Esophagus (tissue), 2 donors: ENCODE measurements at regions not wholly inside any gene's neighbourhood (a gene's known extent, or its start where the extent isn't known, plus 50 kb on each side); places are given as distances from the start of the nearest gene placed in this dataset.

Experiments
- H3K27ac ChIP-seq, 2 donors: one replicate each; pipeline ENCODE4 v1.5.1; 2013; ENCODE audit warnings: low read depth in 2 of 2, mild to moderate bottlenecking in 2 of 2, inconsistent platforms in 1 of 2, low read length in 1 of 2, moderate library complexity in 1 of 2
- H3K27me3 ChIP-seq, 2 donors: one replicate each; pipeline ENCODE4 v1.6.1; 2013; ENCODE audit warnings: low read length in 2 of 2, control low read depth in 1 of 2, mild to moderate bottlenecking in 1 of 2; ENCODE audit not compliant: insufficient read depth in 2 of 2, control insufficient read depth in 1 of 2
- H3K36me3 ChIP-seq, 2 donors: one replicate each; pipeline ENCODE4 v1.6.1; 2013; ENCODE audit warnings: low read length in 1 of 2; ENCODE audit not compliant: control insufficient read depth in 2 of 2, insufficient read depth in 2 of 2
- H3K4me1 ChIP-seq, 2 donors: one replicate each; pipeline ENCODE4 v1.6.1; 2013; ENCODE audit warnings: low read length in 1 of 2; ENCODE audit not compliant: control insufficient read depth in 2 of 2, insufficient read depth in 2 of 2
- H3K4me3 ChIP-seq, 2 donors: one replicate each; pipeline ENCODE4 v1.5.1; 2013; ENCODE audit warnings: low read length in 2 of 2, mild to moderate bottlenecking in 2 of 2, low read depth in 1 of 2, moderate library complexity in 1 of 2
- H3K9me3 ChIP-seq, 2 donors: one replicate each; pipeline ENCODE4 v1.6.1; 2013; ENCODE audit warnings: mild to moderate bottlenecking in 2 of 2, low read depth in 1 of 2, low read length in 1 of 2, moderate library complexity in 1 of 2; ENCODE audit not compliant: control insufficient read depth in 2 of 2, insufficient read depth in 1 of 2
- WGBS, 2 donors: extraction: QIAGEN DNeasy Blood & Tissue Kit; methylation state at CpG; one replicate each; pipeline ENCODE4 v1.1.7; 2013; 5-methylcytosine and 5-hydroxymethylcytosine counted together
- donor health status: healthy with polysubstance abuse.
- donor health status: Bipolar disorder and iron deficiency.

DNA sequence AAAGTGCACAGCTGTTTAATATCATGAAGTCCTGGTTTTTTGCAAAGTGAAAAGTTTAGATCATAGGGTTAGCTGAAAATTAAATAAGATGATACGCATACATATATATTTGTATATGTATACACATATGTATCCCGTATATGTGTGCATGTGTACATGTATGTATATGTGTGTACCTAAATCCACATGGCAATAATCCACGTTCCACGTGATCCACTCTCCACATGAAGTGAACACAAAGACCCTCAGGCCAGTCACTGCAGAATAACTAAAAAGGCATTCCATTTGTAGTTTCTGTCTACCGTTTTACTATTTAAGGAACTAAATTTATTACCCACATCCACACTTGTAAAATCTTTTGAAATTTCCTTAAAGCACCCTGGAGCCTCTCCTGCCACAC, 294.9 kb downstream of the FOXA2 start:
- Histone ChIP-seq H3K4me3 (no peak overlapping the region), H3K27ac (no peak overlapping the region), H3K27me3 (no peaks in the 10 kb centered on the region), H3K9me3 (no peaks in the 10 kb centered on the region), H3K36me3 (no peaks in the 10 kb centered on the region), H3K4me1 (peaks cover 0 to 6% of the 10 kb centered on the region in 2 donors)
- WGBS, 2 donors, result 56 to 57% methylated on average over 5 of the region's 5 CpGs

DNA sequence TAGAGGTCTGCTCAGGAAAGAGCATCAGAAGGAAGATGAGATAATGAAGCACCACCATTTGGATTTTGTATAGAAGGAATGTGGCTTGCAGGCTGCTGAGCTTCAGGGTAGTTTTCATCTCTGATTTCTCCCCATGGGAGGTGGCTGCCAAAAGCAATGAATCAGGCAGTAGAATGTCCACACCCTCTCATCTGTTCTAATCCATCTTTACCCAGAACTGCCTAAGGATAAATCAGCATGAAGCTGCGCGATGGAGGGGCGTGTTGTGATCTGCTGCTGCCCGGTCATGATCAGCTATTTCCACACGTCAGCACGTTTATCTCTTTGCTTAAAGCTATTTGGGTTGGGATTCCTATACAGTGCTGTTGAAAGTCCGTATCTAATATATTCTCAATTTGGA, 295.4 kb downstream of the FOXA2 start:
- Histone ChIP-seq H3K36me3 (no peaks in the 10 kb centered on the region), H3K9me3 (no peaks in the 10 kb centered on the region), H3K4me3 (no peak overlapping the region), H3K4me1 (peaks cover 0 to 6% of the 10 kb centered on the region in 2 donors), H3K27me3 (no peaks in the 10 kb centered on the region), H3K27ac (peak overlapping the region in 1 of 2 donors; percentile 40)
- 50 to 59% methylated on average over 7 of the region's 7 CpGs for WGBS, 2 donors

DNA sequence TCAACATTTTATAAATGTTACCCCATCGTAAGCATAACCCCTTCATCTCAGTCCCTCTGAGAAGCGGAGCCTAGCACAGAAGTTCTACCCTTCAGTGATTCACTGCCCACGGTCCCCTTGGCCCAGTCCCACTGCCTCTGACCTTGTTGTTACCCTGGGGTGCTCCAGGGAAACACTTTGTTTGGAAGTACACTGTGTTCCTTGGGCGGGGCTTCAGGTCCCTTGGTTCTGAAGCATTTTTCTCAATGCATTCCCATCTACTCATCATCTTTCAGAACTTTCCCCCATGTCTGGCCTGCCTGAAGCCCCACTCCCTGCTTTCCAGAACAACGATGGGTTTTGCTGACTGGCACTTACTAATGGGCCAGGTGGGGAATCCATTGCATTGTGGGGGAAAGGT, 296.2 kb downstream of the FOXA2 start:
- WGBS, 2 donors, result 64 to 70% methylated on average over 5 of the region's 5 CpGs
- peak overlapping the region in 1 of 2 donors; percentile 40 for H3K27ac ChIP-seq
- H3K27me3 ChIP-seq, result no peaks in the 10 kb centered on the region
- peaks cover 0 to 6% of the 10 kb centered on the region in 2 donors for H3K4me1 ChIP-seq
- no peak overlapping the region for H3K4me3 ChIP-seq
- H3K36me3 ChIP-seq, result no peaks in the 10 kb centered on the region
- H3K9me3 ChIP-seq, result no peaks in the 10 kb centered on the region

DNA sequence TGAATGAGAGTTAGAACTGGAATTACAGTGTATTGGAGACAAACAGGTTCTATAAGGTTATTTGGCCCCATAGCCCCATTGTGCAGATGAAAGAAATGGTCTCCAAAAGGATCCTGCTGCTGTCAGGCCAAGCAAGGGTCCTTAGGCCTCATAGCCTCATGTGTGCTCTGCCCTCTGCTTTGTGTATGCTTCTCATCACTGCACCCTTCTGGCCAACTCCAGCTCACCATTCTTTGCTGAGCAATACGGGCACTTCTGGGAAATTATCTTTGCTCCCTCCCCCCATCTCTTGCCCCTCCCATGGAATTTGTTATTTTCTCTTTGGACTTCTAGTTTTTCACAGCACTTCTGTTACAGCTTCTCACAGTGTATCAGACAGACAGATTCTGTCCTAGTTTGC, 298.8 kb downstream of the FOXA2 start:
- Histone ChIP-seq H3K4me1 (peaks cover 0 to 6% of the 10 kb centered on the region in 2 donors), H3K36me3 (no peaks in the 10 kb centered on the region), H3K9me3 (no peaks in the 10 kb centered on the region), H3K27ac (no peak overlapping the region), H3K4me3 (no peak overlapping the region), H3K27me3 (no peaks in the 10 kb centered on the region)
- 50% methylated on average over 1 of the region's 1 CpG for WGBS, 2 donors

DNA sequence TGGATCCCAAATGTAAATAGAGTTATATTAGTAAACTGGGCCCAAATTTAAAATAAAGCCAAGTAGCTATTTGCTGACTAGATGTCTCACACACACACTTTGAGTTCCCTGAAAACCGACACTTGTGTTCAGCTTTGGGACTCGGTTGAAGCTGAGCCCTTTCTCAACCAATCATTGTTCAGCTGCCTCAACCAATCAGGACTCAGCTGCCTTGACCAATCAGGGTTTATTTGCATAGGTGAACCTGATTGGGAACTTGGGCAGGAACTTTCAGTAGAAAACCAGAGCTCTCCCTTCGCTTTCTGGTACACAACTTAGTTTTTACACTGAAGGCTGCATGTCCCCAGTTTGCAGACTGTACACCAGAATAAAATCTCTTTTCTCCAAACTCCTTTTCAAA, 301.7 kb downstream of the FOXA2 start:
- no peaks in the 10 kb centered on the region for H3K4me1 ChIP-seq
- no peaks in the 10 kb centered on the region for H3K27me3 ChIP-seq
- no peak overlapping the region for H3K27ac ChIP-seq
- 83 to 86% methylated on average over 3 of the region's 3 CpGs for WGBS, 2 donors
- H3K4me3 ChIP-seq, result no peak overlapping the region
- no peaks in the 10 kb centered on the region for H3K36me3 ChIP-seq
- H3K9me3 ChIP-seq, result no peaks in the 10 kb centered on the region

DNA sequence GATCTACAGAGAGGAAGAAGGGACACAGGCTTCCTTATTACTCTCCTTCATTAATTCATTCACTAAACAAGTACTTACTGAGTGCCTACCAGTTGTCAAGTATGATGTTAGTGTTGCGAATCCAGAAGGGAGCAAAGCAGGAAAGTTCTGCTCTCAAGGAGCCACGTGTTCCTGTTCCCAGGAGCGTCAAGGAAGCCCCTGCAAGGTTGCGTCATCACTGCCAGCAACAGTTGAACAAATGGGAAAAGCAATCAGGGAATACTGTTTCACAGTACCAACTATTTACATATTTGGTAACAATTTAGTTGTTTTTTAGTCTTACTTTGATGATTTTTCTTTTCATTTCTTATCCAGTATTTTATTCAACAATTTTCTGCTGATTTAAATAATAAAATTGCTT, 310.0 kb downstream of the FOXA2 start:
- Histone ChIP-seq H3K36me3 (no peaks in the 10 kb centered on the region), H3K27me3 (no peaks in the 10 kb centered on the region), H3K4me3 (no peak overlapping the region), H3K9me3 (peaks cover 0 to 4% of the 10 kb centered on the region in 2 donors), H3K4me1 (no peaks in the 10 kb centered on the region), H3K27ac (no peak overlapping the region)
- WGBS, 2 donors, result 67 to 78% methylated on average over 4 of the region's 4 CpGs

DNA sequence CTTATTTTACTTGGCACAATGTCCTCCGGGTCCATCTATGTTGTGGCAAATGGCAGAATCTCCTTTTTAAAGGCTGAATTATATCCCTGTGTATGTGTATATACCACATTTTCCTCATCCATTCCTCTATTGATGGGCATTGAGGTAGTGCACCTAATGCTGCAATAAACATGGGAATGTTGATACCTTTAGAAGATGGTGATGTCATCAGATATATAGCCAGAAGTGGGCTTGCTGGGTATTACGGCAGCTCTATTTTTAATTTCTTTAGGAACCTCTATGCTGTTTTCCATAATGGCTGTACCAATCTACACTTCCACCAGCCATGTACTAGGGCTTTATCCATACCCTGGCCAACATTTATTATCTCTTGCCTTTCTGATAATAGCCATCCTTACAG, 315.7 kb downstream of the FOXA2 start:
- 90 to 96% methylated on average over 2 of the region's 2 CpGs for WGBS, 2 donors
- Histone ChIP-seq H3K27ac (no peak overlapping the region), H3K27me3 (no peaks in the 10 kb centered on the region), H3K4me1 (no peaks in the 10 kb centered on the region), H3K4me3 (no peak overlapping the region), H3K9me3 (no peaks in the 10 kb centered on the region), H3K36me3 (no peaks in the 10 kb centered on the region)

DNA sequence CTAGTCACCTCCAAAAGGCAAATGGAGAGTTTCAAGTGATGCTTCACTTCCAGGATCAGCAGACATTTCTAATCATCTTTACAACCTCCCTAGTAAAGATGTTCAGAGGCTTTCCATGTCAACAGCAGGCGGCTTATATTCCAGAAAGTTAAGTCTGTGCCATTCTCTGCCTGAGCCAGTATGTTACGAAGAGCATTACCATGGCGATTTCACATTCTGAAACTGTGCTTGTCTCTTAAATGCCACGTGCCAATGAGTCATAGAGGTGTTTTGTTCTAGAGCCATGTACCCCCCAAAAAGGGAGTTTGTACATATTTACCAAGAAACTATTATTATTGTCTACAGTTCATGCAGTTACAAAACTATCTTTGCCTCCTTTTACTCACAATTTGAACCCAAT, 319.5 kb downstream of the FOXA2 start:
- 65 to 69% methylated on average over 4 of the region's 4 CpGs for WGBS, 2 donors
- Histone ChIP-seq H3K27me3 (no peaks in the 10 kb centered on the region), H3K36me3 (no peaks in the 10 kb centered on the region), H3K9me3 (no peaks in the 10 kb centered on the region), H3K4me1 (no peaks in the 10 kb centered on the region), H3K27ac (no peak overlapping the region), H3K4me3 (no peak overlapping the region)

DNA sequence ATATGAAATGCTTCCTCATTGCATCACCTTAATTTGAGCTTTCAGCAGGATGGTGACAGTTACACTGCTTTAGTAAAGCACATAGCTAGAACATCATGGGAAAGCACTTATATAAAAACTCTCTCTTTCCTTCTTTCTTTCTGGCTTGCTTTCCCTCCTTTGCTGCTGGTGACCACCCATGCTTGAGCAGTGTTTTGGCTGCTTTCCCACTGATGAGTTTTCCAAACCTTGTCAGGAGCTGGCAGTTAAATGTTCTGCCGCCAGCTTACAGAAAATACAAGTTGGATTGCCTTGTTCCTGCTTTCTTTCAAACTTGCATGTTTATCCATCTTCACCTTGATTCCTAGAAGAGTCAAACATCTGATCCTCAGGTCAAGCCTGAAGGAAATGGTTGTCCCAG, 323.9 kb downstream of the FOXA2 start:
- Histone ChIP-seq H3K4me1 (no peaks in the 10 kb centered on the region), H3K27me3 (no peaks in the 10 kb centered on the region), H3K4me3 (no peak overlapping the region), H3K27ac (no peak overlapping the region), H3K9me3 (no peaks in the 10 kb centered on the region), H3K36me3 (no peaks in the 10 kb centered on the region)
- WGBS, 2 donors, result 47 to 49% methylated on average over 1 of the region's 1 CpG

DNA sequence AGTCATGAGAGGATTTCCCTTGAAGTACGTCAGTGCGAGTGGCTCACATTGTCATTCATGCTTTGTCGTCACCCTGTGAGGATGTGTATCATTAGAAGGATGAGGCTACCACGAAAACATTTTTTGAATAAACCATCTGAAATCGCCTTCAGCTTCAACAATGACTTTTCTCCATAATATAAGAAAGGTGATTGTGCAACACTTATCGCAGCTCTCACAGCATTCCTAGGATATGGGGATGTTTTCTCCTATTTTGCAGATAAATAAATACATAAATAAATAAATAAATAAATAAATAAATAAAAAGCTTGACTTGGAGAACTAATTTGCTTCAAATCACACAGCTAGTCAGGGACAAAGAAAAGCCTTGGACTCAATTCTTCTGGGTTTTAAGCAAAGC, 326.5 kb downstream of the FOXA2 start:
- 81 to 89% methylated on average over 6 of the region's 6 CpGs for whole genome bisulfite sequencing, 2 donors
- Histone ChIP-seq H3K4me1 (no peaks in the 10 kb centered on the region), H3K27me3 (no peaks in the 10 kb centered on the region), H3K9me3 (no peaks in the 10 kb centered on the region), H3K27ac (no peak overlapping the region), H3K4me3 (no peak overlapping the region), H3K36me3 (no peaks in the 10 kb centered on the region)
